Ascending aorta (tissue), 2 donors: ENCODE measurements at regions not wholly inside any gene's neighbourhood (a gene's known extent, or its start where the extent isn't known, plus 50 kb on each side); places are given as distances from the start of the nearest gene placed in this dataset.

Source experiments
- DNase-seq, 2 donors: peaks; one replicate each; pipeline ENCODE4 v3.0.0-alpha.2; 2019; ENCODE audit warnings: low spot score in 2 of 2
- H3K27ac ChIP-seq, 2 donors: fragments of 200-600 bp; sonication (generic); one replicate each; pipeline ENCODE4 v1.5.1; 2016 to 2017; ENCODE audit warnings: mild to moderate bottlenecking in 1 of 2
- H3K27me3 ChIP-seq: fragments of 200-600 bp; sonication (generic); one replicate; pipeline ENCODE4 v1.5.1; 2017
- H3K36me3 ChIP-seq, 2 donors: fragments of 200-600 bp; sonication (generic); one replicate each; pipeline ENCODE4 v1.5.1; 2016
- H3K4me1 ChIP-seq, 2 donors: fragments of 200-600 bp; sonication (generic); one replicate each; pipeline ENCODE4 v1.5.1; 2016 to 2017; ENCODE audit warnings: mild to moderate bottlenecking in 1 of 2
- H3K4me3 ChIP-seq, 2 donors: fragments of 200-600 bp; sonication (generic); one replicate each; pipeline ENCODE4 v1.5.1; 2016 to 2017; ENCODE audit warnings: mild to moderate bottlenecking in 1 of 2
- H3K9me3 ChIP-seq, 2 donors: fragments of 200-600 bp; sonication (generic); one replicate each; pipeline ENCODE4 v1.5.1; 2016
- intact Hi-C: fragments of 100-400 bp; cut with DNase I; formaldehyde crosslinking; loops from one replicate; pipeline ENCODE4 v1.15.1; 2023
- TF ChIP-seq, protein P1 (sequence below), 3 experiments: fragments of 200-600 bp in 2 of 3; fragments of 450-650 bp in 1 of 3; sonication (generic) in 2 of 3; IDR thresholded peaks; one replicate each; pipeline ENCODE4 v1.5.1; 2016 to 2019; ENCODE audit warnings: antibody characterized with exemption in 3 of 3, mild to moderate bottlenecking in 1 of 3, moderate library complexity in 1 of 3

GRCh38 chr6:37556881-37557644 lies 57.4 kb upstream of the CCDC167 start:
- H3K9me3 ChIP-seq, result no peaks in the 10 kb centered on the region
- H3K27ac ChIP-seq, result no peak overlapping the region
- TF ChIP-seq, protein P1, sequence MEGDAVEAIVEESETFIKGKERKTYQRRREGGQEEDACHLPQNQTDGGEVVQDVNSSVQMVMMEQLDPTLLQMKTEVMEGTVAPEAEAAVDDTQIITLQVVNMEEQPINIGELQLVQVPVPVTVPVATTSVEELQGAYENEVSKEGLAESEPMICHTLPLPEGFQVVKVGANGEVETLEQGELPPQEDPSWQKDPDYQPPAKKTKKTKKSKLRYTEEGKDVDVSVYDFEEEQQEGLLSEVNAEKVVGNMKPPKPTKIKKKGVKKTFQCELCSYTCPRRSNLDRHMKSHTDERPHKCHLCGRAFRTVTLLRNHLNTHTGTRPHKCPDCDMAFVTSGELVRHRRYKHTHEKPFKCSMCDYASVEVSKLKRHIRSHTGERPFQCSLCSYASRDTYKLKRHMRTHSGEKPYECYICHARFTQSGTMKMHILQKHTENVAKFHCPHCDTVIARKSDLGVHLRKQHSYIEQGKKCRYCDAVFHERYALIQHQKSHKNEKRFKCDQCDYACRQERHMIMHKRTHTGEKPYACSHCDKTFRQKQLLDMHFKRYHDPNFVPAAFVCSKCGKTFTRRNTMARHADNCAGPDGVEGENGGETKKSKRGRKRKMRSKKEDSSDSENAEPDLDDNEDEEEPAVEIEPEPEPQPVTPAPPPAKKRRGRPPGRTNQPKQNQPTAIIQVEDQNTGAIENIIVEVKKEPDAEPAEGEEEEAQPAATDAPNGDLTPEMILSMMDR (IDR thresholded peaks at IDR 0.05), result no peak
- DNase-seq, result no peak
- no peaks in the 10 kb centered on the region for H3K36me3 ChIP-seq
- H3K4me3 ChIP-seq, result no peak overlapping the region
- H3K27me3 ChIP-seq, result no peaks in the 10 kb centered on the region
- peaks cover 0 to 12% of the 10 kb centered on the region in 2 donors for H3K4me1 ChIP-seq
- intact Hi-C loops, result no loop called here

DNA sequence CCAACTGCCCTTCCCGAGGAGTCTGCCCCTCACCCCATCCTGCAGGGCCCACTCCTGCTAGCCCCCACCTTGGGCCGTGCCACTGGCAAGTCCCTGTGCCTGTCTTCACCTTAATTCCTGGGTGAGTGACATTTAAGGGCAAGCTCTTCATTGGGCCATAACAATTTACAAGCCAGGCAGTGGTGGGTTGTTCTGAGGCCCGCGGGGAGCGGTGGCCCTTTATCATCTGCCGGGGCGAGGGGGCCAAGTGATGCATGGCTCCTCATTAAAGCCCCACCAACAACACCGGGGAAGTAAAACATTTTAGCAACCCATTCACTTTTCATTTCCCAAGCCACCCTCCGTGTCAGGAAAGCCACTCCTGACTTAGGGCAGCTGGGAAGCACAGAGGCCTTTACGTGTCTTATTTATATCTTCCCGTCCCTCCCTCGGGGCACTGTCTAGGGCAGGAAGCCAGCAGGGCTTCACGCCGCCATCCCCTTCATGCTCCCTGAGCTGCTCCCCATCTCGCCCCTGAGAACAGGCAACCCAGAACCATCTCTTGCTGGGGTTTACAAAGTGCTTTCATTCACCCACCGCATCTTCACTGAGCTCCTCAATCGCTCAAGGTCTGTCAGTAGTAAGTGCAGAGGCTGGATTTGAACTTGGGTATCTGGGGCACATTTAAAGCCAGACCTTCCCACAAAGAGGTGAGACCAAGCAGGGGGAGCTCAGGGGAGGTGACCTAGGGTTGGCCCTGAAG lies 55.5 kb upstream of the CCDC167 start:
- Histone ChIP-seq H3K4me1 (peaks cover 0 to 16% of the 10 kb centered on the region in 2 donors), H3K27ac (no peak overlapping the region), H3K9me3 (no peaks in the 10 kb centered on the region), H3K4me3 (no peak overlapping the region), H3K36me3 (no peaks in the 10 kb centered on the region), H3K27me3 (no peaks in the 10 kb centered on the region)
- intact Hi-C loops, result no loop called here
- DNase-seq, result no peak
- TF ChIP-seq, protein P1 (IDR thresholded peaks at IDR 0.05), result no peak

GRCh38 chr6:37554480-37554819 lies 54.8 kb upstream of the CCDC167 start:
- TF ChIP-seq, protein P1 (IDR thresholded peaks at IDR 0.05), result no peak
- H3K27me3 ChIP-seq, result no peaks in the 10 kb centered on the region
- peaks cover 0 to 16% of the 10 kb centered on the region in 2 donors for H3K4me1 ChIP-seq
- no peaks in the 10 kb centered on the region for H3K9me3 ChIP-seq
- intact Hi-C loops, result no loop called here
- H3K27ac ChIP-seq, result no peak overlapping the region
- H3K36me3 ChIP-seq, result no peaks in the 10 kb centered on the region
- DNase-seq, result no peak
- no peak overlapping the region for H3K4me3 ChIP-seq

GRCh38 chr6:37552267-37552666 lies 52.6 kb upstream of the CCDC167 start:
- Histone ChIP-seq H3K9me3 (no peaks in the 10 kb centered on the region), H3K4me3 (no peak overlapping the region), H3K27me3 (no peaks in the 10 kb centered on the region), H3K36me3 (no peaks in the 10 kb centered on the region), H3K4me1 (peaks cover 0 to 16% of the 10 kb centered on the region in 2 donors), H3K27ac (peak overlapping the region in 1 of 2 donors; percentile 33)
- intact Hi-C loops, result no loop called here
- no peak for DNase-seq
- TF ChIP-seq, protein P1 (IDR thresholded peaks at IDR 0.05), result no peak

DNA sequence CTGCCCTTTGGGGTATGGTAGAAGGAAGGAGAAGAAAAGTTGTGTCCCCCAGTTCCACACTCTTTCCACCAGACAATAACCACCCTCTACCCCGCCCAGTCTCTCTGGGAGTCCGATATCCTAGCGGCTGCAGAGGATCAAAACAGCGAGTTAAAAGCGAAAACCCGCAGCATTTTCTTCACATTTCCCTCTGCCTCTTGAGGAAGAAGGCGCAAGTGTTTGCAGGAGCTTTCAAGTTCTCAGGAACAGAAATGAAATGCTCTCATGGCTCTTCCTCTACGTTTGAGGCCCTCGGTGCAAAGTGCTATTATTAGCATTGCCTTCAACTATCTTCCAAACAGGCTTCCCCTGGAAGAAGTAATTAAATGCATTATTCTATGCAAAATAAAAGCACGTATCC lies 52.2 kb upstream of the CCDC167 start:
- peak overlapping the region in 1 of 2 donors; percentile 33 for H3K27ac ChIP-seq
- H3K27me3 ChIP-seq, result no peaks in the 10 kb centered on the region
- no peak for DNase-seq
- peaks cover 0 to 16% of the 10 kb centered on the region in 2 donors for H3K4me1 ChIP-seq
- H3K9me3 ChIP-seq, result no peaks in the 10 kb centered on the region
- TF ChIP-seq, protein P1 (IDR thresholded peaks at IDR 0.05), result no peak
- intact Hi-C loops, result no loop called here
- no peak overlapping the region for H3K4me3 ChIP-seq
- no peaks in the 10 kb centered on the region for H3K36me3 ChIP-seq
